NCI-H2029 (cell line): ENCODE measurements at regions not wholly inside any gene's neighbourhood (a gene's known extent, or its start where the extent isn't known, plus 50 kb on each side); places are given as distances from the start of the nearest gene placed in this dataset.
"Not testable (repeated sequence)": the region's sequence is repeated elsewhere in the genome, so short reads cannot be mapped to it uniquely, and the experiment has no call there.

ENCODE experiments used
- DNase-seq: peaks from one replicate; lab custom pipeline; 2025; lab: John Stamatoyannopoulos, UW

DNA sequence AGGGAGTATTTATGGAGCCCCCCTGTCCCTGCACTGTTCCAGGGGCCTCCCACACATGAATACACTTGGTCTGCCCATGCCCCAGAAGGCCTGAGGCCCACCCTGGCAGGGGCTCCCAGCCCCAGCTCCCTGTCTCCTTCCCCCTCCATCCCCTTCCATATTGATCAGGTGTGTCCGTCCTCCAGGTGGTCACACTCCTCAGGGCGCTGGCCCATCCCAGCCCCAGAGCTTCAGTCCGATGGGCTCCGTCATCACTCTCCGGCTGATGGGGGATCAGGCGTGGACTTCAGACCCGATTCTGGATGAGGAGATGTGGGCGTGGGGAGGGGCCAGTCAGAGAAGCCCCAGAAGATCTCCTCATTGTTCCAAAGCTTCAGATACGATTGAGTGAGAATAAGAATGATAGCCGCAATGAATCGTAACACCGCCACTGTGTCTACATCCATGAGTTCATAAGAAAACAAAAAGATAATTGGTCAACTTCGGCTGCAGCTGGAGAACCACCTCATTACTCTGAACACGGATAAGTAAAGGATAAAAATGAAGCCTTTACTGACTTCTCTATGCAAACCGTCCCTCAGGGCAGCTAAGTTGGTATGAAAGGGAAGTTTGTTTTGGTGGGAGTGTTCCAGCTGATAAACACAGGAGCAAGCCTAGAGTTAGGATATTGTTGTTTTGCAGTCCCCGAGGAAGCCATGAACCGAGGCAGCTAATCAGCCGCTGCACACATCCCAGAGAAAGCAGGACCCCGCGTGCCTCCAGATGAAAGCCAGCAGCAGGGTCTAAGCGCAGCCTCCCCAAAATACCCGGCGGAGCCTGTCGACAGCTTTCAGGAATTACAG is 279.5 kb downstream of the NDUFA10 start:
- DNase-seq = no peak

- DNase-seq = no peak
These were observed 280.3 kb downstream of the NDUFA10 start for GRCh38 chr2:239744706-239745340.

DNA sequence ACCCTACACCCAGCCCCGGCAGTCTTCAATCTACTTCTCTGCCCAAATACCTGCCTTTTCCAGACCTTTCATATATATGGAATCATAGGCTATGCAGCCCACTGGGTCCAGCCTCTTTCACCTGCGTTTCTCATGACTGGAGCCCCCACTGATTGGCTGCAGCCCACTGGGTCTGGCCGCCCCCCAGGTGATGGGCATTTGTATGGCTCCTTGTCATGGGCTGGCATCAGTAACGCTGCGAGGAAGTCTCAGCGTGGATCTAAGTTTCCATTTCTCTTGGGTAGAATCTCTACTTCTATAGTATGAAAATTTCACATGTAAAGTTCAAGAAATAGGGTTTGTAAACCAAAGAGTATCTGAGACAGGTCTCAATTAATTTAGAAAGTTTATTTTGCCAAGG is 281.9 kb downstream of the NDUFA10 start:
- no peak for DNase-seq

- DNase-seq = no peak
These were observed 282.8 kb downstream of the NDUFA10 start for GRCh38 chr2:239742377-239742776.

- DNase-seq = no peak
These were observed 285.9 kb downstream of the NDUFA10 start for GRCh38 chr2:239739206-239739605.

- DNase-seq = no peak
These were observed 287.0 kb downstream of the NDUFA10 start for GRCh38 chr2:239738159-239738558.

DNA sequence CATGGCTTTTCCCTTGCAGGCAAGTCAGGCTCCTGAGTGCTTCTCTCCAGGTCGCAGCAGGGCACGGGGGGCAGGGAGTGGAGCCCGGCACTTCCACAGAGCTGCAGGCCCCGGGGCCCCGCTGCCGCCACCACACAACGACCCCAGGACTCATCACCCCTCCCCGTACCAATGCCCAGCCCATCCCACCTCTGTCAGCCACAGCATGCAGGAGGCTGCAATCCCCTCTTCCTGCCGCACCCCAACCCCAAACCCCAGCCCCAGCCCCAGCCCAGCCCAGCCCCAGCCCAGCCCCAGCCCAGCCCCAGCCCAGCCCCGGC is 288.0 kb downstream of the NDUFA10 start:
- no peak for DNase-seq

GRCh38 chr2:239736358-239737143 is 288.6 kb downstream of the NDUFA10 start:
- no peak for DNase-seq

DNA sequence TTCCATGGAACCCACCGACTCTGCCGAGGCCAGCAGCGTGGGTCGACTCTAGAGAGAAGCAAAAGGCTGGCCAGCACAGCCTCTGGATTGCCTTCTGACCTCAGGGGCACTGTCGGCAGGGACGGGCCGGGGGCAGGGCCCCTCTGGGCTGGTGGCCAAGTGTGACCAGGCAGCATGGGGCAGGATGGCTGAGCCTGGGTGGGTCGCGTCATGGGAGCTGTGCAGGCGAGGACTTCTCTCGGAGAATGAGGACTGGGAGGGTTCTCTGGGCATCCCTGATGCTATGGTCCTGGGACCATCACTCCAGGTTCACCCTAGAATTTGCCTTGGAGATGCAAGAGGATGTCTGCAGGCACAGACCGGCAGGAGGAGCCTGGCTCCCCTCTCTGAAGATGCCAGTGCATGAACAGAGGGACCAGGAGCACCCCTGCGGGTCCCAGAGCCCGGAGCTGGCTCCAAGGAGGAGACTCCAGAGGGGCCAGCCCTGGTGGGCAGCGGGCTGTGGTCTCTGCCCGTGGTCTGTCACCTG is 289.2 kb downstream of the NDUFA10 start:
- DNase-seq = no peak

DNA sequence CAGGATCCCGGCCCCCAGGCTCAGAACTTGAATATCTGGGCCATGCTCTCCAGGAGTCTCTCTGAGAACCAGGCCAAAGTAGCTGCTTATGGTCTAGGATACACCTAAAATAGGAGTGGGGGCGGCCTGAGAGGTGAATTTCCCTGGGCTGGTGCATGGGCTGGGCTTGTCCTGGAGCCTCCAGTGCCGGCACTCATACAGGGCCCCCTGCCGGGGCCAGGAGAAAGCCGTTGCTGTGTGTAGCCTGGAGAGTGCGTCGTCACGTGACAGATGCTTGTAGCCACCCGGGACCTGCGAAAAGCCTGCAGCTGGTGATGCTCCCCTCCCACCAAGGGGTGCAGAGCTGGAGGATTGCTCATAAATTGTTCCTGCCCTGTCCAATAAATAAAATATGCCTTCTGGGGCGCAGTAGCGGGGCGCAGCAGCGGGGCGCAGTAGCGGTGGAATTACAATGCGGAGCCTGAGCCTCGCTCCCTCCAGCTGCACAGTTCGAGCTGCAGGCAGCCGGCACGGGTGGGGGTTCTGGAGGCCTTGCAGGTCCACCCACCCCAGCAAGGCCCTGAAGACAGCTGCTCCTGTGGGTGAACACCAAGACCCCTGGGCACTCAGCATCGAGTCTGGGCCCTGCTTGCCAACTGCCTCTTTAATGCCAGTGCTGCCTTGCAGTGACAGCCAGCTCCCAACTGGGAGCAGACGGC is 289.9 kb downstream of the NDUFA10 start:
- DNase-seq = no peak

GRCh38 chr2:239734436-239735005 is 290.6 kb downstream of the NDUFA10 start:
- no peak for DNase-seq

DNA sequence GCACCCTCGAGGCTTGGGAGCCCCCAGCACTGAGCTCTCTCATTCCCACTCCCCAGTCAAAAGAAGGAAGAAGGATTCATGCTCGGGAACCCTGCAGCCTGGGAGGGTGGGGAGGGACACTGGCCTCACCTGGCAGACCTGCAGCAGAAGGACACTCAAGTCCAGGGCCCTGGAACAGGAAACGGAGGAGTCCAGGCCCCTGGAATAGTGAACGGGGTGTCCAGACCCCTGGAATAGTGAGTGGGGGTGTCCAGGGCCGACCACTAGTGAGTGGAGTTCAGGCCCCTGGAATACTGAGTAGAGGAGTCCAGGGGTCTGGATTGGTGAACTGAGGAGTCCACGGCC is 292.5 kb downstream of the NDUFA10 start:
- DNase-seq = no peak

DNA sequence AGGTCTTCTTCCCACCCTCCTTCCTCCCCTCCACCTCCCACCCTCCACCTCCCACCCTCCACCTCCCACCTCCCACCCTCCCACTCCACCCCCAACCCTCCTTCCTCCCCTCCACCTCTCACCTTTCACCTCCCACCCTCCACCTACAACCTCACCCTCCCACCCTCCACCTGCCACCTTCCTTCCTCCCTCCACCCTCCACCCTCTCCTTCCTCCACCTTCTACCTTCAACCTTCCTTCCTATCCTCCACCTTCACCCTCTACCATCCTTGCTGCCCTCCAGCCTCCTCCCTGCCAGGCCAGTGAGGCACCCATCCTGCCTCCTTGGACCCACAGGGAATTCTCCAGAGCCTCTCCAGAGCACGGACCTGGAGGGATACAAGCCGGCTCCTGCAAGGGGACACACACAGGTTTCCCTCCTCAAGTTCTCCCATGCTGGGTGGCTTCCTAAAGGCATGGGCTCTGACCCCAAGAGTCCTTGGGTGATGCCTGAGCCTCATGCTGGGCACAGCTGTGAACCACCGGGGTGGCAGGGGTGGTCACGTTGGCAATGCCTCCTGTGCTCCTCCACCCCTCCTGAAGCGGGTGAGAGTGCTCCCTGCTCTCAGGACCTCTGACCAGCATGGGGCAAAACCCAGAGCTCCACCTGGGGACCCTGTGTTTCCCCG is 293.0 kb downstream of the NDUFA10 start:
- no peak for DNase-seq

GRCh38 chr2:239731422-239731821 is 293.7 kb downstream of the NDUFA10 start:
- no peak for DNase-seq

- DNase-seq = no peak
These were observed 294.2 kb downstream of the NDUFA10 start for GRCh38 chr2:239730897-239731296.

DNA sequence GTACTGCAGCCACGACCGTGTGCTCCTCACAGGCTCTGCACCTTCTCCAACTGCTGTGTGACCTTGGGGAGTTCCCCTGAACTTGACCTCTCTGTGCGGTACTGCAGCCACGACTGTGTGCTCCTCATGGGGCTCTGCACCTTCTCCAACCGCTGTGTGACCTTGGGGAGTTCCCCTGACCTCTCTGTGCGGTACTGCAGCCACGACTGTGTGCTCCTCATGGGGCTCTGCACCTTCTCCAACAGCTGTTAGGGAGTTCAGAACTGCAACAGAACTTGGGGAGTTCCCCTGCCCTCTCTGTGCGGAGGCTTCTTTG is 294.6 kb downstream of the NDUFA10 start:
- not testable (repeated sequence) for DNase-seq

- no peak for DNase-seq
These were observed 295.2 kb downstream of the NDUFA10 start for GRCh38 chr2:239729681-239730566.

DNA sequence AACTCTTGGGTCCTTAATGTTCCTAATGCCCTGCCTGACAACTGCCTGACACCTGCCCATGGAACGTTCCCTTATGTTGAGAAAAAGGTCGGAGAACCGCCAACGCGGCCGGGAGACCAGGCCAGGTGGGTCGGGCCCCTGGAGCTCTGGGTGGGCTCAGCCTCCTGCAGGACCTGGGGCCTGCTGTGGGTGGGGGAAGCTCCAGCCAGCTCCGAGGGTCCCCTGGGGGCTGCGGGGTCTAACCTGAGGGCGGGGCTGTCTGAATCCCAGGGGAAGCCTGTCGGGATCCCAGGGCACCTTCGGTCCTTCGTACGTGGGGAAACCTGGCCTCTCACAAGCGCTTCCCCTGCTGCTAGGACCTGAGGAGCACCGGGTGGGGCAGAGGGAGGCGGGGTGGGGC is 296.0 kb downstream of the NDUFA10 start:
- DNase-seq = no peak

DNA sequence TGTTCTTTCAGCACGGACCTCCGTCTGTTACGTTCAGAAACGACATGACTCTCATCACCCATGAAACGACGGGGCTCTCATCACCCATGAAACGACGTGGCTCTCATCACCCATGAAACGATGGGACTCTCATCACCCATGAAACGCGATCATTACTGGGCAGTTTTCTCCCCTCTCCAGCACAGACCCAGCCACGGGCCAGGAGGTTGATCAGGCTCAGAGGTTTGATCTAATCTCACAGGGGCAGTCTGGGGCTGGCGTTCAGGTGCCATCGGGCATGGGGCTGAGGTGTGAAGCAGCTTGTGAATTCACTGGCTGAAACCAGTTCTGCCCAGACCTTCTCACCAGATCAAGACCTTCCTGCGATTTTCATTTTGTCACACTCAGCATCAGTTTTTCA is 296.4 kb downstream of the NDUFA10 start:
- no peak for DNase-seq

DNA sequence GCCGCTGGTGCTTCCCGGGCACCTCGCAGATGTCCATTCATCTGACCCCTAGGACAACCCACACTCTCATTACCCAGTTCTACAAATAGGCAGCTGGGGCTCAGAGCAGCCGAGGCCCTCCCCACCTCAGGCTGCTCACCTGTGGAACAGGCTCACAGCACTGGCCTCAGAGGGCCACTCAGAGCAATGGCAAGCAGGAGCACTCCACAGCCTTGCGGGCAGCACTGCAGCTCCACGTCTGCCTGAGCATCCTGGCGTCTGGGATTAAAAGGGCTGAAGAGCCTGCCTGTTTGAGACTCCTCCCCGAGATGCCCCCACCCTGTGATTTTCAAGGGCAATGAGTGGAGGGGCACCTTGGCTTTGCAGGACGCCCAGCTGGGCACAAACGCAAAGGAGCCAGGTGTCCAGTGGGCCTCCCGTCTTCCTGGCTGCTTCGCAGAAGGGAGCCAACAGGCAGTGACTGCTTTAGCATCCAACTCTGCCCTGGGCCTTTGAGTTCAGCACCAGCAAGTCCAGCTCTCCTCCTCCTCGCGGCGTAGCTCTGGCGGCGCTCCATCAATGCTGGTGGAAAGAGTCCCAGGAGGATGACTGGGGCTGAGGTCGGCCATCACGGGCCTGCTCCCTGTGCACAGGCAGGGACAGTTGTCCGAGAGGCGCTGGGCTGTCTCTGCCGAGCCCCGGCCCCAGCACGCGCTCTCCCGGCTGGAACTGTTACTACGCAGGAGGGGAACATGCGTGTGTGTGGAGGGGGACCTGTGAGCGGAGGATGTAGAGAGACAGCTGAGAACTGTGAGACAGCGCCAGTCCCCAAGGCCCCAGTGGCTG is 297.2 kb downstream of the NDUFA10 start:
- DNase-seq = no peak
